Stimulated activated CD4-positive, alpha-beta T cell treated with anti-CD3 and anti-CD28 coated beads, Interleukin-1b, Interleukin-23, amount 100 ng/mL, for 4 hours (primary cell): ENCODE measurements at regions not wholly inside any gene's neighbourhood (a gene's known extent, or its start where the extent isn't known, plus 50 kb on each side); places are given as distances from the start of the nearest gene placed in this dataset.

Experiments used
- DNase-seq, 2 donors: peaks; one replicate each; pipeline ENCODE4 v3.0.0-alpha.2; 2020; ENCODE audit warnings: low read depth in 2 of 2

DNA sequence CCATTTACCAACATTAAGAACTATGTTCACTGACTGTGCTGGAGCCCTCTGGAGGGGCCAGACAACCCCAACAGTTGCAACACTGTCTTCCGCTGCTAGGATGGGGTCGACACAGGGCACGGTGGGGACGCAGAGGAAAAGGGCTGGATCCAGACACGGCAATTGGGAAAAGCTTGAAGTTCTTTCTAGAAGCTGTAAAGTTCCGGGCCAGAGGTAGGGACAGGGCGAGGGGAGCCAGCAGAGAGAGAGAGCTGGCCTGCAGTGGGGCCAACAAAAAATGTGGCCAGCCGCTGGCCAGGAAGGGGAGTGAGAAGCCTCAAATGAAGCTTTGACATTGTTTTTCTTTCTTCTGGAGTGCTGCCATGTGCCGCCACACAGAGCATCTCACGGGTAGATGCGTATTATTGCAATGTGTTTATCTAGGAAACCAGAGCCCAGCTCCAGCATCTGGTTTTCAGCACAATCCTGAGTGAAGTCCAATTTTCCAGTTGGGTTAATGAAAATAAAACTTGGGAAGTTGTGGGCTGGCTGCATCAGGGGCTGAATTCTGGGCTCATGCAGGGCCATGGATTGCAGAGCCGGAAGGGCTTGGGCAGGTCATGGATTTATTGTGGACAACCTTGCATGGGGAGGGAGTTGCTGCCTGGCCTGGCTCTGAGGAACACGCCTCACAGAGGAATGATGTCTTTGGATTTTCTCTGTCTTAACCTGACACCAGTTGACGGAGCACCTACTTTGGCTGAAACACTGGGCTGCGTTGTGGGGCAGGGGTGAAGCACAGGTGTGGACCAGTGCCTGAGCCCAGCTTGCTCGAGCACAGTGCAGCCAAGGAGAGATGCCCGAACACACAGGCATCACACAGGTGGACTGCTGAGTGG is 67.6 kb upstream of the AMPD3 start:
- DNase-seq = no peak

DNA sequence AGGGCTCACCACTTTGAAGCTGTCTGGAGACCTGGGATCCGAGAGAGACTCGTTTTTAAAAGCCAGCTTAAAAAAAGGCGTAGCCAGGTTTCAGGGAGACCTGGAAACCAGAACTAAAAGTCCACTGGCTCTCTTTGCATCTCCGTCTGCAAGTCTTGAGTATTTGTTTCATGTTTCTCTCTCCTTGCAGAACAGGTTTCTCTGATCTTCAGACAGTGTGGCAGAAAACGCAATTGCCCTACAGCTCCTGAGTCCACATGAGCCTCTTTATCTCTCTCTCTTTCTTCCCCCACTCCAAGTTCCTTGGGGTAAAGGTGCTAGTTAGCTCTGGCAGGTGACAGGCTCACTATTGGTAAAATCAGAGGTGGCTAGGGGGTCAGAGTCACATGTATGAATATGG is 67.0 kb upstream of the AMPD3 start:
- DNase-seq = no peak

GRCh38 chr11:10388574-10388973 is 66.5 kb upstream of the AMPD3 start:
- no peak for DNase-seq

- DNase-seq = no peak
Observed at GRCh38 chr11:10390375-10390774, 64.7 kb upstream of the AMPD3 start.

DNA sequence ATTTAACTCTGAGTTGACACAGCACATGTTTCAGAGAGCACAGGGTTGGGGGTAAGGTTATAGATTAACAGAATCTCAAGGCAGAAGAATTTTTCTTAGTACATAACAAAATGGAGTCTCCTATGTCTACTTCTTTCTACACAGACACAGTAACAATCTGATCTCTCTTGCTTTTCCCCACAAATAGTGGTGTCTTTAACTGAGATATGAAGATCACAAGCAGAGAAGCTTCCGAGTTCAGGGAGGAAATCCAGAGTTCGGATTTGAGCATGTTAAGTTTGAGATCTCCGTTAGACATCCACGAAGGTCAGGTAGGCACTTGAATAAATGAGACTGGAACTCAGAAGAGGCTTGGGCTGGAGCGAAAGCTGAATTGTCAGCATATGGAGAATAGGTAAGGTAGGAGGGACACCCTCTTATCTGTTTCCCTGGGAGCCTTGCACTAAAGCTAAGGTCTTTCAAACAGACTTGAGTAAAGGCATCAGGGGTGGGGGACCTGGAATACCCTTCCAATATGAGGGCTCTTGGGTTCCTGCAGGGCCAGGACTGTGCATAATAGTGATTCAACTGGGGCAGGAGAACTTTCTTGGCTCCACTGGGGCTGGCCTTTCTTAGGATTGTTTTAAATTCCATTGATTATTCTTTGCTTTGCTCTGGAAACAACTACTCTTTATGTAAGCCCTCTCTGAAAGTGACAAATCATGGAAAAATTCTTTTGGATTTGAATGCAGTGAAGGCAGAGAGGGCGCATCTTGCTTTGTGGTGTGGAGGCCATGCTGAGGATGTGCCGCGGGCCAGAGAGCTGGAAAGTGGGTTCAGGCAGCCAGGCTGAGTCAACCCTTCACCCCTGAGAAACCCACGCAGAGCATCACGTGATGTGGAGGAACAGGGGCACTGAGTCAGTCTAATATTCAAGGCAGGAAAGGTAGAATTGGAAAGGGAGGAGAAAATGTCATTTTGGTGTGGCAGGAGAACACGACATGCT is 62.7 kb upstream of the AMPD3 start:
- no peak for DNase-seq

- no peak for DNase-seq
Observed at GRCh38 chr11:10394229-10395101, 60.6 kb upstream of the AMPD3 start.

DNA sequence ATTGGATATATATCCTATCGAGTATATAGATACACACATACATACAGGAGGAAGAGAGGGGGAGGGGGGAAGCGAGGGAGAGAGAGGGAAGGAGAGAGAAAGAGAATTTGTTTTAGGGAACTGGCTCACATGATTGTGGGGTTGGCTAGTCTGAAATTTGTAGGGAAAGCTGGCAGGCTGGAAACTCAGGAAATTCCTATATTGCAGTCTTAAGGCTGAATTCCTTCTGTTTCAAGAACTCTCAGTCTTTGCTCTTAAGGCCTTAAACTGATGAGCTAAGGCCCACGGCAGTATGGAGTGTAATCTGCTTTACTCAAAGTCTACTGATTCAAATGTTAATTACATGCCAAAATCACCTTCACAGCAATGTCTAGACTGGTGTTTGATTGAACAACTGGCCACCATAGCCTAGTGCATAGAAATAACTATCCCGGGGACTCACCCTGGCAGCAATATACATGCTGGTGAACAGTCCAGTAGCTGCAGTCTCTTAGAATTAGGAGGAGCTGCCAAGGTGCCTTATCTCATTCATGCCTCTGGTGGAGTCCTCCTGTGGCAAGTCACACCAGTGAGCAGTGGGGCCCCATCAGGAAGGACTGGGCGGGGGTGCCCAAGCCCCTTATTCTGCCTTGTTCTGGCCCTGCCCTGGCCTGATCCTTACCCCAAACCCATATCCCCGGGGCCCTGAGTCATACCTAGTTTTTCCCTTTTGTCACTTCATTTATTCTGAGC is 59.7 kb upstream of the AMPD3 start:
- DNase-seq = no peak

DNA sequence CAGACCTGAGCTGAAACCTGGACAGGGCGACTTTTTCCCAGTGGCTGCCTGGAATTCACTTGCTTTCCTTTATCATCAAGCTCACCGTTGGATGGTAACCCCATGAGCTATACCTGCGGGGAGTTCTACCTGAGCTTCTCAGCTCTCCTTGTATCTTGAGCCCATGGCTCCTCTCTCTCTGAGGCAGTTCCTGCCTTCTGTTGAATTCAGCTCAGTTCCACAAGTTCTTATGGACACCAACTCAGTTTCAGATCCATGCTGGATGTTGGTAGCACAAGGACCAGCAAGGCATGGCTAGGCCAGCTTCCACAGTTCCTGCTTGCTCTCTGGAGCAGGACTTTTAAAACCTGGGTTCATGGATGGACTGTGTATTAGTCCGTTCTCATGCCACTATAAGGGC is 58.3 kb upstream of the AMPD3 start:
- no peak for DNase-seq

- no peak for DNase-seq
Observed at GRCh38 chr11:10397226-10397987, 57.7 kb upstream of the AMPD3 start.

GRCh38 chr11:10398525-10398924 is 56.5 kb upstream of the AMPD3 start:
- no peak for DNase-seq

DNA sequence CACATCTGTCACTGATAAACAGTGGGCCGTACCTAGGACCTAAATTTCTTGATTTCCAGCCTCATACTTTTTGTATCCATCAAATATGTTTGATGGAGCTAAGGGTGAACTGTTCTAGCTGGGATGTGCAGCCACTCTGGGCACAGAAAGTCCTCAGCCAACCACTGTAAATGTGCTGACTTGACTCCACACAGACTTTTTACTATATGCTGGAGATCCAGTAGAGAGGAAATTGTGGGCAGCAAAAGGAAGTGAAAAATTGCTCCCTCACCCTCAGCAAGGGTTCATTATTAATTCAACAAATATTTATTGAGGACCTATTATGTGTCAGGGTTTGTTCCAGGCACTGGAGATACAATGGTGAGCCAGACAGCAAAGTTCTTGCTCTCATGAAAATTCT is 54.2 kb upstream of the AMPD3 start:
- no peak for DNase-seq

DNA sequence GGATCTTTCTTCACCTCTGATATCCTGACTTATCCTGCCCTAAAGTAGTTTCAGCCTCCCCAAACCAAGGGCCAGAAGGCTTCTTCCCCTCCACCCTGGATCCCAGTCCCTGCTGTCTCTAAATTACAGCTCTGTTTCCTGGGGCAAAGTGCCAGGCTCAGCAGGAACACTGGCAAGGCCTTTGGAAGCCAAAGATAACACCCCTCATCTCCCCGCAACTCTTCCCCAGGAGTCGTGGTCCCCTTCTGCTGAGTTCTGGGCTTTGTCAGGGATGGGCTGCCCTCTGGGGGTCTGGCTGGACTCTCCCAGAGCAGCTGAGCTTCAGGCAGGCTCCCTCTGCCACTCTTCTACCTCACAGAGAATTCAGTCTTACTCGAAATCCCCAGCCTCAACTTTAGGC is 53.8 kb upstream of the AMPD3 start:
- DNase-seq = no peak

DNA sequence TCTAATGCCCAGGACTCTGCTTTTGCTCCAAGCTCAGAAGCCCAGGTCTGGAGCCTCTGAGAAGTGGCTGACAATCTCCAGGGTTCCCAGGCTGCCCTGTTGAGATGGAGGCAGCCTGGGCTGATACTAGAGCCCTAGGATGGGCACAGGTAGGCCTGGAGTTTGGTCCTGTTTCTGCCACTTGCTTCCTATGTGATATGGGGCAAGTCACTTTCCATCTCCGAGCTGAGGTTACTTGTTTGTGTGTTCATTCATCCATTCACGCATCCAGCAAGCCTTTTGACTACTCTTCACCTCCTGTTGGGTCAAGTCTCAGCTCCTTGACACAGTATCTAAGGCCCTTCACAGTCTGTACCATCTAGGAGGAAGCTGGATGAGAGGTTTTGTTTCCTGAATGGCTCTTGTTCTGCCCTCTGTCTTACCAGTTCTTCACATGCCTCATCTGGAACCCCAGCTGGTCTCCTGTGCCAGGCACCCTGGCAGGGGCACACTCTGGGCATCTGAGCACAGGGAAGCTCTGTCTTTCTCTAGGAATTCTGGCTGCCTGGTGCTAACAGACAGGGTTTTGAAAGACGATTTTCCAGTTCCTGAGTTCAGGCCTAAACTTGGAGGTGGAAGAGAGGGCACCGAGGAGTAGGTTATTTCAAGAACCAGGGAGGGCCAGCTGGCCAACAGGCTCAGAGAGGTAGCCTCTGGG is 53.2 kb upstream of the AMPD3 start:
- no peak for DNase-seq
